ENCODE measurements at regions not wholly inside any gene's neighbourhood (a gene's known extent, or its start where the extent isn't known, plus 50 kb on each side); places are given as distances from the start of the nearest gene placed in this dataset.
"Not testable (repeated sequence)": the region's sequence is repeated elsewhere in the genome, so short reads cannot be mapped to it uniquely, and the experiment has no call there.

DNA sequence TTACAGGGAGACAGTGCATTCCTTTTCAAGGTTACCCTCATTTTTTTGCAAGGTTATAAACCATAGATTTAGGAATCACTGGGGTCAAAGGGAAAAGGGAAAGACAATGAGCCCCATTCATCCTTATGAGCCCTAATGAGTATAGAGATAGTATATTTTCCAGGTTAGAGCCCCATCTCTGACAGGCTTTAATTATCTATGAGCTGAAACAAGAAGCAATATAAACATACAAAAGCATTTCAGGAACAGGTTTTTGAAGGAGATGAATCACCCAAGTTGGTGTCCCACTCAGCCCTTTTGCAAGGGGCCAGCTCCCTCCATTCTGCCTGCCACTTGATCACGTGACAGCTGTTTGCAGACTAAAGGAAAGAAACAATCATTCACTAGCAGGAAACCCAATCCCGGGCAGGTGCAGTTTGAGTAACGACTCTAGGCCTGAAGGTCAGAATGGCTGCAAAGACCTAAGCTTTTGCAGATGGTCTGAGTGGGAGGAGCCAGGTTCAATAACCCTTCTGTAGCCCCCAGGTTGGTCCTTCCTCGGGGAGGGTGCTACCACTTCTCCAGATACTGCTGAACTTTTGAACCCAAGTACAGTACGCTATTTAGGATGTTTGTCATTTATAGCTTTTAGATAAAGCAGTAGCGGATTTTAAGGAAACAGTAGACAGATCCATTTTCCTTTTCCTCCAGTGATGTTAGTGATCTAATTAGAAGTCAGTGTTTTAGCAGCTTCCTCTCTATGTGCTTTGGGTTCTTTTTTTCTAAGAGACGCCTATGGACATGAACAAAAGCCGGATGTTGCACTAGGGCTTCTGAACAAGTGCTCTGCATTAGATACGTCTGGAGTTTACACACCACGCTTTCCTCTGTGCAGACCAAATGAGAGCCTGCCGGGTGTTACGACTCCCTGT is 253.2 kb downstream of the SOX4 start:
- DNase-seq (ENCODE audit: low read depth in 2 of 2) = peak; percentile 15 to 18

- no peak for DNase-seq (ENCODE audit: low read depth in 2 of 2)
Measured at GRCh38 chr6:21847711-21848480, 254.3 kb downstream of the SOX4 start.

- no peak for DNase-seq (ENCODE audit: low read depth in 2 of 2)
Measured at GRCh38 chr6:21850691-21851090, 257.1 kb downstream of the SOX4 start.

GRCh38 chr6:21855811-21856455 is 262.4 kb downstream of the SOX4 start:
- DNase-seq (ENCODE audit: low read depth in 2 of 2) = no peak

DNA sequence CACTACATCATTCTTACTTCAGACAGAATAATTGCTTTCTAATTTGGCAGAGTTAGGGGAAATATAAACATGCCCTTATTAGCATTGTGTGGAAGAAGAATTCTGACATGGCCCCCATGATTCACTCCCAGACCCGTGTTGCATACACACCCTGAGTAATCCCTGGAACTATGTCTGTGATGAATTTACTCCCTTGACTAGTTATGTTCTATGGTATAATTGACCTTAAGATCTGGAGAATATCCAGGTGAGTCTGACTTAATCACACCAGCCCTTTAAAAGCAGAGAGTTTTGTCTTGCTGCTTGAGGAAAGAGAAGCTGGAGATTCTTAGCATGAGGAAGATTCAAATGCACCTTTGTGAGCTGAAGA is 262.9 kb downstream of the SOX4 start:
- DNase-seq (ENCODE audit: low read depth in 2 of 2) = no peak

- DNase-seq (ENCODE audit: low read depth in 2 of 2) = no peak
Measured at GRCh38 chr6:21856844-21857243, 263.3 kb downstream of the SOX4 start.

- no peak for DNase-seq (ENCODE audit: low read depth in 2 of 2)
Measured at GRCh38 chr6:21858076-21858475, 264.5 kb downstream of the SOX4 start.

GRCh38 chr6:21859193-21859735 is 265.7 kb downstream of the SOX4 start:
- no peak for DNase-seq (ENCODE audit: low read depth in 2 of 2)

DNA sequence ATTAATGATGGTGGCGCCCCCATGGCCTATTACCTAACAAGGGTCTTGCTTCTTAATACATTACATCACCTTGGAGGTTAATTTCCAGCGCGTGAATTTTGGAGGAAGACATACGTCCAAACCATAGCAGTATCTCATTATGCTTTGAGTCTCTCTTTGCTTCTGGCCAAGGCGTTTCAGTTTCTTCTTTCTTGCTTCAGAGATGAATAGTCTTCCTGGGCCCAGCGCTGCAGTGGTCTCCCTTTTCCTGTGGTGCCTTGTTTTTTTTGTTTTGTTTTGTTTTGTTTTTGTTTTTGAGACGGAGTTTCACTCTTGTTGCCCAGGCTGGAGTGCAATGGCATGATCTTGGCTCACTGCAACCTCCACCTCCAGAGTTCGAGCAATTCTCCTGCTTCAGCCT is 268.4 kb downstream of the SOX4 start:
- no peak for DNase-seq (ENCODE audit: low read depth in 2 of 2)

- DNase-seq (ENCODE audit: low read depth in 2 of 2) = no peak
Measured at GRCh38 chr6:21864206-21864605, 270.7 kb downstream of the SOX4 start.

GRCh38 chr6:21868226-21868625 is 274.7 kb downstream of the SOX4 start:
- no peak for DNase-seq (ENCODE audit: low read depth in 2 of 2)

GRCh38 chr6:21869085-21869771 is 275.7 kb downstream of the SOX4 start:
- no peak for DNase-seq (ENCODE audit: low read depth in 2 of 2)

DNA sequence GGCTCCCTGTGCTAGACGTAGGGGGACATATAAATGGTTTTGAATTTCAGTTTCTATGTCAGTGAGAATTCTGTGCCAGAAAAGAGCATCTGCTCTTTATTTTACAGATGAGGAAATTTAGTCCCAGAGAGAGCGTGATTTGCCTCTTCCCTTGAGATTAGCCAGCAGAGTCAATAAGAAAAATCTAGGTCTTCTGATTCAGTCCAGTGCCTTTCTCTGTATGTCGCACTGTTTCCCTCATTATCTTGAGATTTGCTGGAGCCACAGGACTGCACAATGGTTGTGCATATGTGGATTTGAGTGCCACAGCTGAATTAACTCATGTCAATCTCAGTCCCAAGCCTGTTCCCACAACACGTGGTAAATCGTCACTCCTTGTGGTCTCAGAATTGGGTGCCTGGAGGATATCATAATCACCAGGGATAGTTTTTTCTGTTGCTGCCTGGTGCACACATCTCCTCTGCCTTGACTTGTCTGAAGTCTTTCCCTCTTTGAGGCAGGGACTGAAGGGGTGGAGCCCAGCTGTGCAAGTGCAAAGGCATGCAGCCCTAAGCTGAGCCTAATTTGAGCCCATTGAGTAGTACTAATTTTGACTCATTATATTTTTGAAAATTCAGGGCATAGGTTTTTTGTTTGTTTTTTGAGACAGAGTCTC is 276.7 kb downstream of the SOX4 start:
- no peak for DNase-seq (ENCODE audit: low read depth in 2 of 2)

DNA sequence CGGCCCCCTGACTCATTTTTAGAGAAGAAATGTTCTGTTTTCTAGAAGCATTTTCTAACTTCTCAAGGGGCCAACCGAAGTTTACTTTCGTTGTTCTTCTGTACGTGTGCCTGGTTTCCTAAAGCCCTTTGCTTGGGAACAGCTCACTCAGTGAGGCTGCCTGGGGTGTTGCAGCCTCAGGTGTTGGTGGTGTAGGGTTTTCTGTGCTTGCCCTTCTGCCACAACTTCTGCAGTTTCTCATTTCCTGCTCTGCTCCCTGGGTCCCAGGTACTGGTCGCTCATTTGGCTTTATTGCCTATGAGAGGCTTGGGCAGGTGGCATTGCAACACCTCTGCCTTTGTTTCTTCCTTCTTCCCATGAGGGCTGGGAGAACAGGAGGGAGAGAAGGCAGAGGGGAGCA is 278.3 kb downstream of the SOX4 start:
- DNase-seq (ENCODE audit: low read depth in 2 of 2) = no peak

- DNase-seq (ENCODE audit: low read depth in 2 of 2) = no peak
Measured at GRCh38 chr6:21872749-21873148, 279.2 kb downstream of the SOX4 start.

DNA sequence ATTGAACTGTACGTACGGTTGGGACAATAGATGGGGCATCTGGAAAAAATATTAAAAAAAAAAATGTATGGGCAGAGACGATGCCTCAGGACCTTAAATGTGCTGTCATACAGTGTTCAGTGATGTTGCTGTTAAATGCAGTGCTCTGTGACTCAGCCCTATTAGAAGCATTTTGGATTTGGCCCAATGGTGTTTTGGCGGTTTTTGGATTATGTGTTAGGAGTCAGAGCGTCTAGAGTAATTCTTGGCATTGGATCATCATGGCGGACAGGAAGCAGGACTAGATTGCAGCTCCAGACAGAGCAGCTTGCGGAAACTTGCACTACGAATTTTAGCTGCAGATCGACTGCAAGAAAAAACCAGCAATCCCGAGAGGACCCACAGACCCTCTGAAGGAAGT is 280.0 kb downstream of the SOX4 start:
- DNase-seq (ENCODE audit: low read depth in 2 of 2) = no peak

DNA sequence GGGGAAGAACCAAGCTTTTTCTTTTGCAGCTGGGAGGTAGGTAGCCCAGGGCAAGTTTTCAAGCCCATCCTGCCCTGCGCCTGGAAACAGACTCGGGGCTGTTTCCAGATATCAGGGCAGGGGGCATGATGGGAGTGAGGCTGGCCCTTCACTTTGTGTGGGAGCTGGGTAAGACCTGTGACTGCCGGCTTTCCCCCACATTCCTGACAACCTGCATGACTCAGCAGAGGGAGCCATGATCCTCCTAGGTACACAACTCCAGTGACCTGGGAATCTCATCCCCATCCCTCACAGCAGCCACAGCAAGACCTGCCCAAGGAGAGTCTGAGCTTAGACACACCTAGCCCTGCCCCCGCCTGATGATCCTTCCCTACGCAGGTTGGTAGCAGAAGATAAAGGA is 280.8 kb downstream of the SOX4 start:
- DNase-seq (ENCODE audit: low read depth in 2 of 2) = no peak

GRCh38 chr6:21877037-21877436 is 283.5 kb downstream of the SOX4 start:
- DNase-seq (ENCODE audit: low read depth in 2 of 2) = not testable (repeated sequence)

- not testable (repeated sequence) for DNase-seq (ENCODE audit: low read depth in 2 of 2)
Measured at GRCh38 chr6:21880249-21880648, 286.7 kb downstream of the SOX4 start.

DNA sequence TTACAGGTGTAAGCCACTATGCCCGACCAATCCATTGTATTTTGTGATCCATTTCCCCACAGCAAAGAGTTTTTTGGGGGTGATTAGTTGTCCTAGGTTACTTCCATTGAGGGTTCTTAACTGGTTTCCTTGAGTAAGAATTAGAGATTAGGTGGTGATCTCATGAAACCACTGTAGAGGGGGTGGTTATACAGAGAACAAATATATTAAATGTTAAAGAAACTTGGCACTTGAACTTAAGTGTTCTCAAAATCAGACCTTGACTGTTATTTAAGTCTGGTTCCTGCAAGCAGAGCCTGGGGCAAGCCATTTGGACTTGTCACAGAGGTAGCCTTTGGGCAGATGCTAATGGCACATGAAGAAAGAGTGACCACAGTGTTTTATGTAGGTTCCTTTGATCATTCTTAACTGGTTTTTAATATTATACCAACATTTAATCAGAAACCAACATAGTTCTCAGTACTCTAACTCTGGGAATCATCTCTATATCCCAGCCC is 288.5 kb downstream of the SOX4 start:
- DNase-seq (ENCODE audit: low read depth in 2 of 2) = no peak

Measured in stimulated activated CD4-positive, alpha-beta T cell treated with anti-CD3 and anti-CD28 coated beads, Interleukin-15, amount 100 ng/mL, for 48 hours (primary cell).